Tibial nerve (tissue), 4 donors: ENCODE measurements at regions not wholly inside any gene's neighbourhood (a gene's known extent, or its start where the extent isn't known, plus 50 kb on each side); places are given as distances from the start of the nearest gene placed in this dataset.
"Not testable (repeated sequence)": the region's sequence is repeated elsewhere in the genome, so short reads cannot be mapped to it uniquely, and the experiment has no call there.

Experiments
- DNase-seq, 2 donors: peaks; one replicate each; pipeline ENCODE4 v3.0.0-alpha.2; 2019; ENCODE audit warnings: low spot score in 2 of 2
- H3K27ac ChIP-seq, 4 donors: fragments of 200-600 bp; sonication (generic) in 3 of 4; one replicate each; pipeline ENCODE4 v1.5.1; 2017 to 2019; ENCODE audit warnings: mild to moderate bottlenecking in 1 of 4
- H3K27me3 ChIP-seq, 2 donors: fragments of 200-600 bp; sonication (generic) in 1 of 2; one replicate each; pipeline versions ENCODE4 v1.5.1 to v1.6.0; 2017 to 2019
- H3K36me3 ChIP-seq, 3 donors: fragments of 200-600 bp; sonication (generic); one replicate each; pipeline ENCODE4 v1.5.1; 2018 to 2019
- H3K4me1 ChIP-seq, 4 donors: fragments of 200-600 bp; sonication (generic) in 3 of 4; one replicate each; pipeline ENCODE4 v1.5.1; 2017 to 2019
- H3K4me3 ChIP-seq, 4 donors: fragments of 200-600 bp; sonication (generic) in 3 of 4; one replicate each; pipeline ENCODE4 v1.5.1; 2017 to 2019; ENCODE audit warnings: mild to moderate bottlenecking in 1 of 4, moderate library complexity in 1 of 4
- H3K9me3 ChIP-seq, 4 donors: fragments of 200-600 bp; sonication (generic) in 3 of 4; one replicate each; pipeline ENCODE4 v1.5.1; 2017 to 2019
- WGBS, 2 donors: methylation state at CpG; one replicate each; pipeline ENCODE4 v1.1.5; 2018; 5-methylcytosine and 5-hydroxymethylcytosine counted together

- DNase-seq, H3K27me3 ChIP-seq, H3K27ac ChIP-seq, H3K36me3 ChIP-seq, H3K9me3 ChIP-seq, H3K4me1 ChIP-seq, H3K4me3 ChIP-seq: not testable (repeated sequence)
- WGBS, 2 donors = 72 to 80% methylated on average over 2 to 8 of the region's 10 CpGs
Measured at GRCh38 chr2:87629491-87630458, 118.1 kb upstream of the PLGLB2 start.

- H3K36me3 ChIP-seq, H3K4me1 ChIP-seq, H3K4me3 ChIP-seq, DNase-seq, H3K27ac ChIP-seq, H3K9me3 ChIP-seq, H3K27me3 ChIP-seq: not testable (repeated sequence)
- WGBS, 2 donors = no CpG with 5 or more reads among the region's 5 CpGs
Measured at GRCh38 chr2:87630892-87631291, 117.0 kb upstream of the PLGLB2 start.

- H3K9me3 ChIP-seq, DNase-seq, H3K4me3 ChIP-seq, H3K36me3 ChIP-seq, H3K4me1 ChIP-seq, H3K27me3 ChIP-seq, H3K27ac ChIP-seq: not testable (repeated sequence)
- 60 to 79% methylated on average over 1 to 2 of the region's 3 CpGs for WGBS, 2 donors
Measured at GRCh38 chr2:87631402-87631801, 116.5 kb upstream of the PLGLB2 start.

- 85 to 86% methylated on average over 2 to 3 of the region's 3 CpGs for WGBS, 2 donors
Measured at GRCh38 chr2:87633287-87633963, 114.5 kb upstream of the PLGLB2 start.

GRCh38 chr2:87634106-87634505 is 113.8 kb upstream of the PLGLB2 start:
- H3K36me3 ChIP-seq, H3K27ac ChIP-seq, H3K9me3 ChIP-seq, H3K27me3 ChIP-seq, H3K4me1 ChIP-seq, H3K4me3 ChIP-seq, DNase-seq: not testable (repeated sequence)
- WGBS, 2 donors = 88 to 98% methylated on average over 5 of the region's 7 CpGs

More at GRCh38 chr2:87633287-87633963, 114.5 kb upstream of the PLGLB2 start:
- not testable (repeated sequence) for H3K9me3 ChIP-seq, H3K36me3 ChIP-seq, H3K27ac ChIP-seq, H3K4me3 ChIP-seq, H3K4me1 ChIP-seq, H3K27me3 ChIP-seq, DNase-seq

- not testable (repeated sequence) for H3K9me3 ChIP-seq, H3K27ac ChIP-seq, DNase-seq, H3K36me3 ChIP-seq, H3K27me3 ChIP-seq, H3K4me1 ChIP-seq, H3K4me3 ChIP-seq
- 85 to 90% methylated on average over 8 of the region's 10 CpGs for WGBS, 2 donors
Measured at GRCh38 chr2:87634971-87635650, 112.8 kb upstream of the PLGLB2 start.

GRCh38 chr2:87636246-87636645 is 111.6 kb upstream of the PLGLB2 start:
- H3K4me1 ChIP-seq, H3K36me3 ChIP-seq, H3K27me3 ChIP-seq, H3K27ac ChIP-seq, H3K4me3 ChIP-seq, H3K9me3 ChIP-seq, DNase-seq: not testable (repeated sequence)
- WGBS, 2 donors = 96 to 100% methylated on average over 3 to 4 of the region's 7 CpGs

- H3K27ac ChIP-seq, H3K4me1 ChIP-seq, H3K4me3 ChIP-seq, H3K9me3 ChIP-seq, H3K36me3 ChIP-seq, H3K27me3 ChIP-seq, DNase-seq: not testable (repeated sequence)
- WGBS, 2 donors = 90 to 95% methylated on average over 5 of the region's 6 CpGs
Measured at GRCh38 chr2:87636735-87637134, 111.2 kb upstream of the PLGLB2 start.

GRCh38 chr2:87637249-87637990 is 110.5 kb upstream of the PLGLB2 start:
- not testable (repeated sequence) for H3K4me1 ChIP-seq, DNase-seq, H3K36me3 ChIP-seq, H3K9me3 ChIP-seq, H3K27ac ChIP-seq, H3K27me3 ChIP-seq, H3K4me3 ChIP-seq
- WGBS, 2 donors = 51 to 52% methylated on average over 13 of the region's 15 CpGs

GRCh38 chr2:87638114-87638807 is 109.6 kb upstream of the PLGLB2 start:
- 62 to 76% methylated on average over 8 to 9 of the region's 10 CpGs for WGBS, 2 donors
- H3K27me3 ChIP-seq, DNase-seq, H3K4me1 ChIP-seq, H3K4me3 ChIP-seq, H3K27ac ChIP-seq, H3K9me3 ChIP-seq, H3K36me3 ChIP-seq: not testable (repeated sequence)

GRCh38 chr2:87638872-87639271 is 109.0 kb upstream of the PLGLB2 start:
- not testable (repeated sequence) for H3K36me3 ChIP-seq, DNase-seq, H3K4me1 ChIP-seq, H3K27ac ChIP-seq, H3K4me3 ChIP-seq, H3K9me3 ChIP-seq, H3K27me3 ChIP-seq
- WGBS, 2 donors = no CpG with 5 or more reads among the region's 7 CpGs

- H3K4me1 ChIP-seq, H3K36me3 ChIP-seq, H3K9me3 ChIP-seq, DNase-seq, H3K27me3 ChIP-seq, H3K4me3 ChIP-seq, H3K27ac ChIP-seq: not testable (repeated sequence)
- WGBS, 2 donors = 84 to 87% methylated on average over 6 to 8 of the region's 15 CpGs
Measured at GRCh38 chr2:87639801-87640440, 108.0 kb upstream of the PLGLB2 start.
